HG03378 (cell line): ENCODE measurements at regions not wholly inside any gene's neighbourhood (a gene's known extent, or its start where the extent isn't known, plus 50 kb on each side); places are given as distances from the start of the nearest gene placed in this dataset.

Experiments used
- ATAC-seq: cut with Tn5 transposase; IDR thresholded peaks from one replicate; pipeline ENCODE4 v1.9.1; 2021; ENCODE audit warnings: mild to moderate bottlenecking, moderate library complexity; ENCODE audit not compliant: unreplicated experiment

- ATAC-seq: no peak
These were observed 51.5 kb upstream of the CNIH3 start for GRCh38 chr1:224564454-224565084.

- ATAC-seq: no peak
These were observed 50.9 kb upstream of the CNIH3 start for GRCh38 chr1:224565186-224565585.

- ATAC-seq: no peak
These were observed 50.3 kb upstream of the CNIH3 start for GRCh38 chr1:224565611-224566406.
